Mesendoderm (in vitro differentiated cells): ENCODE measurements at regions not wholly inside any gene's neighbourhood (a gene's known extent, or its start where the extent isn't known, plus 50 kb on each side); places are given as distances from the start of the nearest gene placed in this dataset.

ENCODE experiments used
- DNase-seq: peaks from one replicate; pipeline ENCODE4 v3.0.0; 2013
- H2AK5ac ChIP-seq: 2 replicates; pipeline ENCODE4 v1.6.1; 2013; ENCODE audit warnings: low read length, inconsistent platforms
- H2BK120ac ChIP-seq: 2 replicates; pipeline ENCODE4 v1.6.1; 2013; ENCODE audit warnings: low read depth, mild to moderate bottlenecking, low read length, moderate library complexity, mixed read lengths
- H2BK15ac ChIP-seq: replicated peaks from 2 replicates; pipeline ENCODE4 v1.6.1; 2013; ENCODE audit warnings: low read depth, mild to moderate bottlenecking, moderate library complexity
- H2BK5ac ChIP-seq: 2 replicates; pipeline ENCODE4 v1.6.1; 2013; ENCODE audit warnings: low read length, inconsistent platforms
- H3K18ac ChIP-seq: 2 replicates; pipeline ENCODE4 v1.6.1; 2013; ENCODE audit warnings: mild to moderate bottlenecking, low read length, mixed read lengths
- H3K23ac ChIP-seq: one replicate; pipeline ENCODE4 v1.6.1; 2013; ENCODE audit warnings: low read length
- H3K27ac ChIP-seq: 2 replicates; pipeline ENCODE4 v1.5.1; 2013; ENCODE audit warnings: low read depth, mild to moderate bottlenecking, inconsistent platforms, low read length, moderate library complexity
- H3K27me3 ChIP-seq: 2 replicates; pipeline ENCODE4 v1.6.1; 2013; ENCODE audit warnings: low read length, control low read depth, mild to moderate bottlenecking, inconsistent platforms; ENCODE audit not compliant: insufficient read depth, poor library complexity
- H3K36me3 ChIP-seq: 2 replicates; pipeline ENCODE4 v1.6.1; 2013; ENCODE audit warnings: low read length, inconsistent platforms; ENCODE audit not compliant: control insufficient read depth, insufficient read depth
- H3K4ac ChIP-seq: one replicate; pipeline ENCODE4 v1.6.1; 2013; ENCODE audit warnings: low read depth, mild to moderate bottlenecking, low read length, moderate library complexity
- H3K4me1 ChIP-seq: 2 replicates; pipeline ENCODE4 v1.6.1; 2013; ENCODE audit warnings: low read depth, low read length, inconsistent platforms; ENCODE audit not compliant: control insufficient read depth
- H3K4me2 ChIP-seq: 2 replicates; pipeline ENCODE4 v1.6.1; 2013; ENCODE audit warnings: low read length
- H3K4me3 ChIP-seq: 2 replicates; pipeline ENCODE4 v1.5.1; 2013; ENCODE audit warnings: mild to moderate bottlenecking, low read length
- H3K56ac ChIP-seq: one replicate; pipeline ENCODE4 v1.6.1; 2013; ENCODE audit warnings: low read length
- H3K79me1 ChIP-seq: 2 replicates; pipeline ENCODE4 v1.6.1; 2013; ENCODE audit warnings: low read length, inconsistent platforms
- H3K79me2 ChIP-seq: 2 replicates; pipeline ENCODE4 v1.6.1; 2013; ENCODE audit warnings: mild to moderate bottlenecking, low read length; ENCODE audit not compliant: control insufficient read depth, insufficient read depth
- H3K9ac ChIP-seq: 2 replicates; pipeline ENCODE4 v1.6.1; 2013; ENCODE audit warnings: low read length, inconsistent platforms
- H4K5ac ChIP-seq: one replicate; pipeline ENCODE4 v1.6.1; 2013; ENCODE audit warnings: low read length
- H4K8ac ChIP-seq: one replicate; pipeline ENCODE4 v1.6.1; 2013; ENCODE audit warnings: low read depth, mild to moderate bottlenecking, control low read depth, low read length, moderate library complexity
- WGBS: extraction: QIAGEN DNeasy Blood & Tissue Kit; methylation state at CpG from one replicate; pipeline ENCODE4 v1.1.7; 2013; ENCODE audit warnings: low lambda C conversion rate, missing lambda C conversion rate; ENCODE audit not compliant: insufficient coverage; ENCODE audit errors: extremely low coverage; 5-methylcytosine and 5-hydroxymethylcytosine counted together

- H3K4me1 ChIP-seq: no peaks in the 10 kb centered on the region
- no peak for DNase-seq
Observed at GRCh38 chr1:30450818-30451233, 272.6 kb downstream of the MATN1 start.

GRCh38 chr1:30450148-30450817, 273.1 kb downstream of the MATN1 start:
- Histone ChIP-seq H2BK15ac (no peak overlapping the region), H3K27ac (no peak overlapping the region), H3K4ac (no peak overlapping the region), H3K56ac (no peak overlapping the region), H4K5ac (no peak overlapping the region), H3K27me3 (no peaks in the 10 kb centered on the region), H3K79me1 (no peaks in the 10 kb centered on the region), H2BK120ac (no peak overlapping the region), H3K18ac (no peak overlapping the region), H3K9ac (no peak overlapping the region), H4K8ac (no peak overlapping the region), H3K4me2 (no peak overlapping the region), H3K4me3 (no peak overlapping the region), H3K23ac (no peak overlapping the region), H2AK5ac (no peak overlapping the region), H3K79me2 (no peaks in the 10 kb centered on the region), H2BK5ac (no peak overlapping the region), H3K4me1 (no peaks in the 10 kb centered on the region), H3K36me3 (no peaks in the 10 kb centered on the region)
- no peak for DNase-seq
- WGBS: no CpG with 5 or more reads among the region's 7 CpGs

More at GRCh38 chr1:30450818-30451233, 272.6 kb downstream of the MATN1 start:
- Histone ChIP-seq H4K8ac (no peak overlapping the region), H2AK5ac (no peak overlapping the region), H3K79me1 (no peaks in the 10 kb centered on the region), H3K36me3 (no peaks in the 10 kb centered on the region), H3K9ac (no peak overlapping the region), H3K4me2 (no peak overlapping the region), H3K79me2 (no peaks in the 10 kb centered on the region), H4K5ac (no peak overlapping the region), H3K27ac (no peak overlapping the region), H3K27me3 (no peaks in the 10 kb centered on the region), H2BK5ac (no peak overlapping the region), H3K23ac (no peak overlapping the region), H3K56ac (no peak overlapping the region), H2BK120ac (no peak overlapping the region), H3K4me3 (no peak overlapping the region), H3K18ac (no peak overlapping the region), H3K4ac (no peak overlapping the region), H2BK15ac (no peak overlapping the region)
- no CpG with 5 or more reads among the region's 5 CpGs for whole genome bisulfite sequencing

- Histone ChIP-seq H2BK15ac (no peak overlapping the region), H4K5ac (no peak overlapping the region), H3K56ac (no peak overlapping the region), H2BK5ac (no peak overlapping the region), H3K79me2 (no peaks in the 10 kb centered on the region), H2BK120ac (no peak overlapping the region), H3K4me1 (no peaks in the 10 kb centered on the region), H3K23ac (no peak overlapping the region), H3K4me2 (no peak overlapping the region), H2AK5ac (no peak overlapping the region), H4K8ac (no peak overlapping the region), H3K4ac (no peak overlapping the region), H3K27me3 (no peaks in the 10 kb centered on the region), H3K9ac (no peak overlapping the region), H3K36me3 (no peaks in the 10 kb centered on the region), H3K4me3 (no peak overlapping the region), H3K79me1 (no peaks in the 10 kb centered on the region), H3K18ac (no peak overlapping the region), H3K27ac (no peak overlapping the region)
- DNase-seq: no peak
- no CpG with 5 or more reads among the region's 4 CpGs for WGBS
Observed at GRCh38 chr1:30449428-30450147, 273.8 kb downstream of the MATN1 start.

- no peak overlapping the region for H2BK120ac ChIP-seq
- WGBS: no CpG with 5 or more reads among the region's 5 CpGs
- DNase-seq: no peak
- H3K23ac ChIP-seq: no peak overlapping the region
- no peak overlapping the region for H3K4me3 ChIP-seq
- H3K4me2 ChIP-seq: no peak overlapping the region
- H3K18ac ChIP-seq: no peak overlapping the region
- no peaks in the 10 kb centered on the region for H3K27me3 ChIP-seq
- H3K4ac ChIP-seq: no peak overlapping the region
- H2BK15ac ChIP-seq: no peak overlapping the region
- no peaks in the 10 kb centered on the region for H3K79me2 ChIP-seq
- no peak overlapping the region for H3K56ac ChIP-seq
- no peak overlapping the region for H2AK5ac ChIP-seq
- no peaks in the 10 kb centered on the region for H3K36me3 ChIP-seq
- no peak overlapping the region for H4K8ac ChIP-seq
- H3K27ac ChIP-seq: no peak overlapping the region
- H3K9ac ChIP-seq: no peak overlapping the region
- H2BK5ac ChIP-seq: no peak overlapping the region
- H3K4me1 ChIP-seq: no peaks in the 10 kb centered on the region
- H4K5ac ChIP-seq: no peak overlapping the region
- no peaks in the 10 kb centered on the region for H3K79me1 ChIP-seq
Observed at GRCh38 chr1:30449003-30449402, 274.4 kb downstream of the MATN1 start.

GRCh38 chr1:30447701-30448100, 275.7 kb downstream of the MATN1 start:
- Histone ChIP-seq H3K27ac (no peak overlapping the region), H3K79me2 (no peaks in the 10 kb centered on the region), H3K4me1 (no peaks in the 10 kb centered on the region), H2BK15ac (no peak overlapping the region), H3K79me1 (no peaks in the 10 kb centered on the region), H3K4me2 (no peak overlapping the region), H3K36me3 (no peaks in the 10 kb centered on the region), H4K8ac (no peak overlapping the region), H2AK5ac (no peak overlapping the region), H3K27me3 (no peaks in the 10 kb centered on the region), H3K18ac (no peak overlapping the region), H3K23ac (no peak overlapping the region), H3K56ac (no peak overlapping the region), H3K4ac (no peak overlapping the region), H3K4me3 (no peak overlapping the region), H2BK5ac (no peak overlapping the region), H4K5ac (no peak overlapping the region), H2BK120ac (no peak overlapping the region), H3K9ac (no peak overlapping the region)
- no CpG with 5 or more reads among the region's 3 CpGs for WGBS
- DNase-seq: no peak
